Large intestine (tissue), 3 donors: ENCODE measurements at regions not wholly inside any gene's neighbourhood (a gene's known extent, or its start where the extent isn't known, plus 50 kb on each side); places are given as distances from the start of the nearest gene placed in this dataset.
A peak's percentile ranks its signal among the peaks of the same experiment; 100 is the strongest.

Experiments
- DNase-seq, 2 donors: peaks; one replicate each; pipeline versions ENCODE4 v3.0.0 to v3.0.0-alpha.2; 2013
- H3K27ac ChIP-seq: one replicate; pipeline ENCODE4 v1.5.1; 2013; ENCODE audit warnings: low read length
- H3K27me3 ChIP-seq: 2 replicates; pipeline ENCODE4 v1.6.1; 2013; ENCODE audit warnings: low read length; ENCODE audit not compliant: control insufficient read depth, insufficient read depth
- H3K36me3 ChIP-seq: 2 replicates; pipeline ENCODE4 v1.6.1; 2013; ENCODE audit warnings: low read length; ENCODE audit not compliant: control insufficient read depth, insufficient read depth
- H3K4me1 ChIP-seq: one replicate; pipeline ENCODE4 v1.6.1; 2013; ENCODE audit warnings: low read length; ENCODE audit not compliant: control insufficient read depth, insufficient read depth
- H3K4me3 ChIP-seq: one replicate; pipeline ENCODE4 v1.5.1; 2013; ENCODE audit warnings: low read length
- H3K9me3 ChIP-seq: one replicate; pipeline ENCODE4 v1.6.1; 2013; ENCODE audit warnings: mild to moderate bottlenecking, low read depth, low read length, moderate library complexity; ENCODE audit not compliant: control insufficient read depth
- WGBS: methylation state at CpG from one replicate; pipeline ENCODE4 v1.1.5; 2013; ENCODE audit warnings: low lambda C conversion rate; ENCODE audit not compliant: insufficient coverage; 5-methylcytosine and 5-hydroxymethylcytosine counted together

- no peak for DNase-seq
- Histone ChIP-seq H3K27me3 (peaks cover 3% of the 10 kb centered on the region), H3K27ac (no peak overlapping the region), H3K36me3 (no peaks in the 10 kb centered on the region), H3K4me3 (no peak overlapping the region), H3K4me1 (peaks cover 19% of the 10 kb centered on the region), H3K9me3 (no peaks in the 10 kb centered on the region)
- no CpG with 5 or more reads among the region's 9 CpGs for WGBS
These were observed 479.7 kb downstream of the FOXO1 start for GRCh38 chr13:40186626-40187323.

GRCh38 chr13:40187324-40187795 lies 479.1 kb downstream of the FOXO1 start:
- H3K36me3 ChIP-seq: no peaks in the 10 kb centered on the region
- whole genome bisulfite sequencing: no CpG with 5 or more reads among the region's 12 CpGs
- peaks cover 19% of the 10 kb centered on the region for H3K4me1 ChIP-seq
- no peak for DNase-seq
- peaks cover 3% of the 10 kb centered on the region for H3K27me3 ChIP-seq
- no peak overlapping the region for H3K4me3 ChIP-seq
- H3K9me3 ChIP-seq: no peaks in the 10 kb centered on the region
- no peak overlapping the region for H3K27ac ChIP-seq

- Histone ChIP-seq H3K27ac (no peak overlapping the region), H3K36me3 (no peaks in the 10 kb centered on the region), H3K4me1 (peaks cover 19% of the 10 kb centered on the region), H3K9me3 (no peaks in the 10 kb centered on the region), H3K4me3 (no peak overlapping the region), H3K27me3 (peaks cover 3% of the 10 kb centered on the region)
- no peak for DNase-seq
- 100% methylated on average over 1 of the region's 27 CpGs for WGBS
These were observed 478.4 kb downstream of the FOXO1 start for GRCh38 chr13:40187841-40188591.

GRCh38 chr13:40189426-40189825 lies 477.0 kb downstream of the FOXO1 start:
- Histone ChIP-seq H3K4me1 (peaks cover 19% of the 10 kb centered on the region), H3K27ac (no peak overlapping the region), H3K9me3 (no peaks in the 10 kb centered on the region), H3K27me3 (peaks cover 3% of the 10 kb centered on the region), H3K36me3 (no peaks in the 10 kb centered on the region), H3K4me3 (no peak overlapping the region)
- WGBS: 91% methylated on average over 4 of the region's 6 CpGs
- DNase-seq: no peak

GRCh38 chr13:40189898-40190630 lies 476.4 kb downstream of the FOXO1 start:
- H3K4me3 ChIP-seq: no peak overlapping the region
- DNase-seq: peak in 1 of 2 donors; percentile 28
- peaks cover 3% of the 10 kb centered on the region for H3K27me3 ChIP-seq
- H3K27ac ChIP-seq: peak overlapping the region; percentile 62
- no peaks in the 10 kb centered on the region for H3K9me3 ChIP-seq
- H3K4me1 ChIP-seq: peaks cover 19% of the 10 kb centered on the region
- no CpG with 5 or more reads among the region's 6 CpGs for WGBS
- no peaks in the 10 kb centered on the region for H3K36me3 ChIP-seq

GRCh38 chr13:40190641-40191100 lies 475.8 kb downstream of the FOXO1 start:
- peak; percentile 90 to 94 for DNase-seq
- Histone ChIP-seq H3K4me3 (no peak overlapping the region), H3K9me3 (no peaks in the 10 kb centered on the region), H3K27me3 (peaks cover 3% of the 10 kb centered on the region), H3K36me3 (no peaks in the 10 kb centered on the region), H3K27ac (peak overlapping the region; percentile 62), H3K4me1 (peaks cover 19% of the 10 kb centered on the region)
- 0% methylated on average over 1 of the region's 5 CpGs for WGBS

GRCh38 chr13:40191186-40191980 lies 475.1 kb downstream of the FOXO1 start:
- H3K9me3 ChIP-seq: no peaks in the 10 kb centered on the region
- peaks cover 3% of the 10 kb centered on the region for H3K27me3 ChIP-seq
- WGBS: no CpG with 5 or more reads among the region's 7 CpGs
- H3K4me3 ChIP-seq: no peak overlapping the region
- H3K27ac ChIP-seq: peak overlapping the region; percentile 62
- no peak for DNase-seq
- H3K4me1 ChIP-seq: peaks cover 19% of the 10 kb centered on the region
- no peaks in the 10 kb centered on the region for H3K36me3 ChIP-seq

- Histone ChIP-seq H3K9me3 (no peaks in the 10 kb centered on the region), H3K4me1 (peaks cover 19% of the 10 kb centered on the region), H3K27me3 (no peaks in the 10 kb centered on the region), H3K27ac (no peak overlapping the region), H3K36me3 (no peaks in the 10 kb centered on the region), H3K4me3 (no peak overlapping the region)
- DNase-seq: no peak
- no CpG with 5 or more reads among the region's 5 CpGs for WGBS
These were observed 474.0 kb downstream of the FOXO1 start for GRCh38 chr13:40192452-40192851.

- Histone ChIP-seq H3K4me3 (no peak overlapping the region), H3K36me3 (no peaks in the 10 kb centered on the region), H3K27ac (no peak overlapping the region), H3K9me3 (no peaks in the 10 kb centered on the region), H3K27me3 (no peaks in the 10 kb centered on the region), H3K4me1 (peaks cover 19% of the 10 kb centered on the region)
- DNase-seq: no peak
- no CpG with 5 or more reads among the region's 7 CpGs for WGBS
These were observed 473.6 kb downstream of the FOXO1 start for GRCh38 chr13:40192858-40193257.
